H1 (cell line): ENCODE measurements at regions not wholly inside any gene's neighbourhood (a gene's known extent, or its start where the extent isn't known, plus 50 kb on each side); places are given as distances from the start of the nearest gene placed in this dataset.

Experiments used
- CTCF ChIA-PET: fragments of 300-600 bp; sonication (Branson Sonifier 250); formaldehyde crosslinking; loops from one replicate; lab custom pipeline; 2021; ENCODE audit not compliant: partially characterized antibody; lab: Charles Lee
- POLR2A ChIA-PET: fragments of 300-600 bp; sonication (Branson Sonifier 250); formaldehyde crosslinking; loops from one replicate; lab custom pipeline; 2021; ENCODE audit warnings: inconsistent platforms; ENCODE audit not compliant: partially characterized antibody; lab: Charles Lee
- DNase-seq, 2 experiments: peaks; one replicate each; pipeline versions ENCODE4 v3.0.0 to v3.0.0-alpha.2; 2010 to 2022; ENCODE audit warnings: low spot score in 2 of 2, low read depth in 1 of 2, mixed read lengths in 1 of 2
- FAIRE-seq: peaks from 2 replicates; lab custom pipeline; 2011; peaks lifted over from hg19 to GRCh38; lab: Jason Lieb, UNC
- H2AFZ ChIP-seq: 2 replicates; pipeline ENCODE4 v1.8.1; 2012; ENCODE audit warnings: low read length, inconsistent platforms
- H2AK5ac ChIP-seq: 2 replicates; pipeline ENCODE4 v1.6.1; 2013; ENCODE audit warnings: low read depth, low read length
- H2BK120ac ChIP-seq: replicated peaks from 2 replicates; pipeline ENCODE3; 2013; ENCODE audit warnings: low read depth, low read length, inconsistent platforms
- H2BK12ac ChIP-seq: 2 replicates; pipeline ENCODE4 v1.6.1; 2013; ENCODE audit warnings: low read depth, low read length
- H2BK15ac ChIP-seq: 2 replicates; pipeline ENCODE4 v1.6.1; 2013; ENCODE audit warnings: low read length
- H2BK20ac ChIP-seq: 2 replicates; pipeline ENCODE4 v1.6.1; 2013; ENCODE audit warnings: low read length
- H2BK5ac ChIP-seq: 2 replicates; pipeline ENCODE4 v1.6.1; 2013; ENCODE audit warnings: low read depth, low read length
- H3K14ac ChIP-seq: 2 replicates; pipeline ENCODE4 v1.6.1; 2013; ENCODE audit warnings: inconsistent platforms; ENCODE audit not compliant: insufficient read length
- H3K18ac ChIP-seq: 2 replicates; pipeline ENCODE4 v1.6.1; 2013; ENCODE audit warnings: low read length; ENCODE audit errors: extremely low read depth
- H3K23ac ChIP-seq: 2 replicates; pipeline ENCODE4 v1.6.1; 2013; ENCODE audit warnings: inconsistent platforms; ENCODE audit not compliant: insufficient read length
- H3K23me2 ChIP-seq: 2 replicates; pipeline ENCODE4 v1.6.1; 2013; ENCODE audit warnings: low read depth, low read length
- H3K27ac ChIP-seq: 2 replicates; pipeline ENCODE4 v1.6.1; 2011; ENCODE audit warnings: low read depth, low read length, inconsistent platforms
- H3K27me3 ChIP-seq, 4 experiments: replicated peaks in 1 of 4; 1 replicate in 1 of 4; 2 replicates in 3 of 4; pipeline versions ENCODE4 v1.6.1 to v1.8.1; 2011 to 2013; ENCODE audit warnings: low read length in 3 of 4, mild to moderate bottlenecking in 3 of 4, inconsistent platforms in 2 of 4, mixed read lengths in 2 of 4, moderate library complexity in 1 of 4; ENCODE audit not compliant: control insufficient read depth in 3 of 4, insufficient read depth in 3 of 4; ENCODE audit errors: extremely low read depth in 1 of 4
- H3K36me3 ChIP-seq, 4 experiments: 2 replicates each; pipeline versions ENCODE4 v1.6.1 to v1.8.1; 2011 to 2013; ENCODE audit warnings: mild to moderate bottlenecking in 4 of 4, low read length in 3 of 4, moderate library complexity in 2 of 4, control low read depth in 1 of 4, inconsistent platforms in 1 of 4; ENCODE audit not compliant: insufficient read depth in 4 of 4, control insufficient read depth in 2 of 4
- H3K4ac ChIP-seq: replicated peaks from 2 replicates; pipeline ENCODE3; 2013; ENCODE audit warnings: low read length, low read depth, mixed read lengths, inconsistent platforms; ENCODE audit not compliant: insufficient read length
- H3K4me1 ChIP-seq, 4 experiments: replicated peaks in 1 of 4; 1 replicate in 1 of 4; 2 replicates in 3 of 4; pipeline versions ENCODE4 v1.6.1 to v1.8.1; 2011 to 2013; ENCODE audit warnings: low read length in 3 of 4, inconsistent platforms in 2 of 4, mixed read lengths in 1 of 4; ENCODE audit not compliant: insufficient read depth in 4 of 4, control insufficient read depth in 3 of 4
- H3K4me2 ChIP-seq, 2 experiments: 2 replicates each; pipeline versions ENCODE4 v1.6.1 to v1.8.1; 2011 to 2013; ENCODE audit warnings: low read depth in 2 of 2, low read length in 2 of 2, control low read depth in 1 of 2, inconsistent platforms in 1 of 2, mild to moderate bottlenecking in 1 of 2; ENCODE audit not compliant: insufficient read depth in 1 of 2
- H3K4me3 ChIP-seq, 4 experiments: fragments of 200-600, 300-600 bp in 1 of 4; sonication (generic), shearing (Covaris generic), sonication (Bioruptor Twin) in 1 of 4; 2 replicates each; pipeline versions ENCODE4 v1.5.1 to v1.8.1; 2011 to 2016; ENCODE audit warnings: low read length in 4 of 4, low read depth in 3 of 4, control low read depth in 2 of 4, inconsistent platforms in 2 of 4, mild to moderate bottlenecking in 2 of 4, mixed read lengths in 1 of 4, moderate library complexity in 1 of 4; ENCODE audit not compliant: insufficient read depth in 2 of 4; ENCODE audit errors: extremely low read depth in 1 of 4
- H3K56ac ChIP-seq: replicated peaks from 2 replicates; pipeline ENCODE3; 2013; ENCODE audit warnings: low read depth, mild to moderate bottlenecking, mixed read lengths, low read length, inconsistent platforms; ENCODE audit not compliant: insufficient read length
- H3K79me1 ChIP-seq: 2 replicates; pipeline ENCODE4 v1.6.1; 2013; ENCODE audit warnings: low read depth, low read length, control low read depth
- H3K79me2 ChIP-seq, 2 experiments: 2 replicates each; pipeline versions ENCODE4 v1.6.1 to v1.8.1; 2012 to 2013; ENCODE audit warnings: low read length in 2 of 2, mild to moderate bottlenecking in 2 of 2, inconsistent platforms in 1 of 2; ENCODE audit not compliant: insufficient read depth in 2 of 2, control insufficient read depth in 1 of 2
- H3K9ac ChIP-seq, 4 experiments: replicated peaks in 1 of 4; 1 replicate in 1 of 4; 2 replicates in 3 of 4; pipeline versions ENCODE4 v1.6.1 to v1.8.1; 2011 to 2013; ENCODE audit warnings: low read depth in 3 of 4, low read length in 3 of 4, control low read depth in 2 of 4, mild to moderate bottlenecking in 2 of 4, moderate library complexity in 2 of 4, inconsistent platforms in 1 of 4; ENCODE audit errors: extremely low read depth in 1 of 4
- H3K9me3 ChIP-seq, 2 experiments: 2 replicates each; pipeline versions ENCODE4 v1.6.1 to v1.8.1; 2012 to 2013; ENCODE audit warnings: mild to moderate bottlenecking in 2 of 2, moderate library complexity in 2 of 2, control low read depth in 1 of 2, inconsistent platforms in 1 of 2, low read depth in 1 of 2, low read length in 1 of 2, mixed read lengths in 1 of 2; ENCODE audit not compliant: insufficient read depth in 2 of 2
- H4K20me1 ChIP-seq, 2 experiments: replicated peaks in 1 of 2; 2 replicates each; pipeline versions ENCODE3 to v1.8.1; 2011 to 2013; ENCODE audit warnings: inconsistent platforms in 2 of 2, low read length in 2 of 2, mild to moderate bottlenecking in 1 of 2; ENCODE audit not compliant: insufficient read depth in 2 of 2, control insufficient read depth in 1 of 2
- H4K5ac ChIP-seq: 2 replicates; pipeline ENCODE4 v1.6.1; 2013; ENCODE audit warnings: low read length, low read depth, mixed read lengths, inconsistent platforms; ENCODE audit not compliant: insufficient read length
- H4K8ac ChIP-seq: 2 replicates; pipeline ENCODE4 v1.8.0; 2013; ENCODE audit warnings: mild to moderate bottlenecking, moderate library complexity, low read length, inconsistent platforms; ENCODE audit not compliant: insufficient read depth; ENCODE audit errors: extremely low read depth
- H4K91ac ChIP-seq: replicated peaks from 2 replicates; pipeline ENCODE3; 2013; ENCODE audit warnings: low read length, mixed read lengths, inconsistent platforms; ENCODE audit not compliant: insufficient read length
- KDM5A ChIP-seq: fragments of 200-600 bp; IDR thresholded peaks from 2 replicates; pipeline ENCODE4 v1.7.1; 2012; ENCODE audit warnings: mild to moderate bottlenecking, low read length, inconsistent platforms, mixed read lengths
- SP1 ChIP-seq: IDR thresholded peaks from 2 replicates; pipeline ENCODE4 v1.6.1; 2011; ENCODE audit warnings: low read depth, low read length
- SRF ChIP-seq: IDR thresholded peaks from 2 replicates; pipeline ENCODE4 v1.6.1; 2011; ENCODE audit warnings: mild to moderate bottlenecking, low read depth, low read length, moderate library complexity
- USF2 ChIP-seq: IDR thresholded peaks from 2 replicates; pipeline ENCODE4 v1.6.1; 2011; ENCODE audit warnings: low read length, improper control_type of control experiment
- WGBS, 2 experiments: shearing (Covaris generic) in 1 of 2; methylation state at CpG; one replicate each; pipeline versions ENCODE4 v1.1.6 to v1.1.7; 2013 to 2015; ENCODE audit warnings: low lambda C conversion rate in 2 of 2, mixed read lengths in 2 of 2, inconsistent platforms in 1 of 2, low coverage in 1 of 2, missing lambda C conversion rate in 1 of 2; ENCODE audit not compliant: insufficient replicate concordance in 2 of 2, insufficient coverage in 1 of 2, insufficient read length in 1 of 2; ENCODE audit errors: extremely low coverage in 1 of 2, missing lambda C conversion rate in 1 of 2; 5-methylcytosine and 5-hydroxymethylcytosine counted together

- Histone ChIP-seq H2AFZ (no peak overlapping the region), H2BK15ac (no peak overlapping the region), H3K9ac (no peak overlapping the region), H4K91ac (no peak overlapping the region), H4K5ac (no peak overlapping the region), H2BK120ac (peak overlapping the region; percentile 55), H3K36me3 (no peaks in the 10 kb centered on the region), H2AK5ac (no peak overlapping the region), H3K14ac (no peak overlapping the region), H3K56ac (no peak overlapping the region), H3K23ac (no peak overlapping the region), H4K20me1 (no peaks in the 10 kb centered on the region), H3K27ac (no peak overlapping the region), H3K4ac (no peak overlapping the region), H3K9me3 (no peaks in the 10 kb centered on the region), H4K8ac (no peak overlapping the region), H3K4me2 (peak overlapping the region; percentile 15 to 22), H3K23me2 (no peaks in the 10 kb centered on the region; the same call in 1 of the 2 replicates), H2BK12ac (peak overlapping the region; percentile 91; the same call in 1 of the 2 replicates), H3K18ac (no peak overlapping the region), H3K79me2 (no peaks in the 10 kb centered on the region), H3K27me3 (no peaks in the 10 kb centered on the region), H3K79me1 (no peaks in the 10 kb centered on the region), H2BK5ac (no peak overlapping the region), H3K4me1 (peaks cover 4 to 18% (median 12%) of the 10 kb centered on the region in 4 experiments), H3K4me3 (peak overlapping the region in 1 of 4 experiments; percentile 17; a peak in 1 of 8 replicates), H2BK20ac (peak overlapping the region; percentile 64; the same call in 1 of the 2 replicates)
- TF ChIP-seq KDM5A, result no peak
- TF ChIP-seq USF2, result peak; percentile 57; the same call in 1 of the 2 replicates
- TF ChIP-seq SRF, result no peak
- TF ChIP-seq SP1, result no peak
- CTCF ChIA-PET, result interaction anchor here (1.0 to 2.1 kb wide), 4 partner anchors 24 to 238 kb away, joined by 3 to 8 read pairs (median 3); no protein-coding TSS in a partner anchor
- FAIRE-seq (peak; percentile 52), DNase-seq (no peak)
- POLR2A ChIA-PET, result interaction anchor here (0.6 kb wide), 1 partner anchor 9 kb away, joined by 3 read pairs; no protein-coding TSS in a partner anchor
- WGBS, 2 experiments, result 71% methylated on average over 5 of the region's 5 CpGs; no CpG with 5 or more reads in 1 of the 2 experiments
Observed at GRCh38 chr20:20892328-20892727, 179.9 kb upstream of the RALGAPA2 start.
